GM21526 (cell line): ENCODE measurements at regions not wholly inside any gene's neighbourhood (a gene's known extent, or its start where the extent isn't known, plus 50 kb on each side); places are given as distances from the start of the nearest gene placed in this dataset.

ENCODE experiments used
- ATAC-seq: cut with Tn5 transposase; IDR thresholded peaks from one replicate; pipeline ENCODE4 v1.9.1; 2021; ENCODE audit warnings: moderate library complexity; ENCODE audit not compliant: unreplicated experiment, low FRiP score

GRCh38 chr16:50938932-50939331 is 197.0 kb downstream of the CYLD start:
- ATAC-seq: no peak

DNA sequence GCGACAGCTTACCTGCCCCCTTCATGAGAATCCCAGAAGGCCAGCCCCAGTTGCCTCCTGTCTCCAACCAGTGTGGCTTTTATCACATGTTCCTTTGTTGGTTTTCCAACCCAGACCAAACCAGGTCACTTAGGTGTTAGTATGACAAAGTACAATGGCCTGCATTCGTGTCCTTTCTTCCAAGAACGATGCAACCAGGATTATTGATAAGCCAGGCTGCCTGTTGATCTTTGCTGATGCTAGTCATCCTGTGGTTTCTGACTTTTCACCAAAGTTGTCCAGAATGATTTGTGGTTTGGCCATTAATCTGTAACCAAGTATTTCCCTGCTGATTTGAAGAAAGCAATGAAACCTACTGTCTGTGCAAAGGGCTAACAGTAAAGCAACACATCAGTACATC is 191.4 kb downstream of the CYLD start:
- no peak for ATAC-seq

DNA sequence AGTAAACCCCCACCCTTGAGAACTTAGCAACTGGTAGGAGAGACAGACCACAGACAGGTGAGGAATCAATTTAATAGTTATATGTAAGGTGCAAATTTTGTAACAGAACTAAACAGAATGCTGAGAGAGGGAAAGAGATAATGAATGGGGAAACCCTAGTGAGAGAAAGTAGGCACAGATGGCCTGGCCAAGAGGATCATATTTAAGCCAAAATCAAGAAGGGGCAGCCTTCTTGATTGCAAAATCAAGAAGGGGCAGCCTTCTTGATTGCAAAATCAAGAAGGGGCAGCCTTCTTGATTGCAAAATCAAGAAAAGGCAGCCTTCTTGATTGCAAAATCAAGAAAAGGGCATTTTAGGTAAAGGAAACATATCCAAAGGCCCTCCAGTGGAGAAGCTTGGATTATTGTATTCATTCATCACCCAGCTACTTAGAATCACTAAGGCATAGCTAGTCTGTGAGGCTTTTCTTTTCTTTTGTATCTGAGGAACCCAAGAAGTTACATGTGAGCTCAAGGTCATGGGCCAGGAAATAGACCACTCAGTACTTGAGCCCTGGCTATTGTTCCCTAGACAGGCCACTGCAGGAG is 190.6 kb downstream of the CYLD start:
- no peak for ATAC-seq

GRCh38 chr16:50928065-50928464 is 186.2 kb downstream of the CYLD start:
- no peak for ATAC-seq

GRCh38 chr16:50925758-50926357 is 184.0 kb downstream of the CYLD start:
- no peak for ATAC-seq

DNA sequence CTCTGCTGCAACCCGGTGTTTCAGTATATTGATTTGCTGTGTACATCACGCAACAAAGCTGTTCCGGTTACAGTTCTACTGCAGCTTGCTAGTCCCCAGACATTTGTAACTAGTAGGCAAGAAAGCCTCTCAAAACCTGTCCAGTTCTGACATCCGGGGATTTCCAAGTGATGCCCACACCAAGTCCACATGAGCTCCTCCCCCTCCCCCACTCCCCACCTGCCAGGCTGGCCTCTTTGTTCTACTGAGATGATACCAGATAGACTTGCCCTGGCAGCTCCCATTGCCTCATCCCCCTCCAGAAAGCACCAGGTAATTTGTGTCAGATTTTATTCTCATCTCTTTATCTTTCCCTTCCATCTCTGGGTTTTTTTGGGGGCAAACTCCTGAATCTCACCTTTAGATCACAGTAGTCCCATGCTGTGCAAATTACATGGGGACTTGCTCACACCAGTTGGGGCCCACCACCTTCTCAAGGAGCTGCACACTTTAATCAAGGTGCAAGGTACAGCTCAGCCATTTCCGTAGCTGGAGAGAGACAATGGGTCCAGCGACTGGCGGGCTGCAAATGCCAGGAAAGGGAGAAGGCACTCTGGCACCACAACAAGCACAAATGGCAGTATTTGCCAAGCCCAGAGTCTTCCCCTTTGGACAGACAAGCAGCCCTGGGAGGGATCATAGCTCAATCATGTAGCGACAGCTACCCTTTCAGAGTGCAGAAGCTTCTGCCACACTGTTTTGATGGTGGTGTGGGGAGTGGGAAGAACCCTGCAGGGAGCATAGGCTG is 183.1 kb downstream of the CYLD start:
- ATAC-seq: no peak

DNA sequence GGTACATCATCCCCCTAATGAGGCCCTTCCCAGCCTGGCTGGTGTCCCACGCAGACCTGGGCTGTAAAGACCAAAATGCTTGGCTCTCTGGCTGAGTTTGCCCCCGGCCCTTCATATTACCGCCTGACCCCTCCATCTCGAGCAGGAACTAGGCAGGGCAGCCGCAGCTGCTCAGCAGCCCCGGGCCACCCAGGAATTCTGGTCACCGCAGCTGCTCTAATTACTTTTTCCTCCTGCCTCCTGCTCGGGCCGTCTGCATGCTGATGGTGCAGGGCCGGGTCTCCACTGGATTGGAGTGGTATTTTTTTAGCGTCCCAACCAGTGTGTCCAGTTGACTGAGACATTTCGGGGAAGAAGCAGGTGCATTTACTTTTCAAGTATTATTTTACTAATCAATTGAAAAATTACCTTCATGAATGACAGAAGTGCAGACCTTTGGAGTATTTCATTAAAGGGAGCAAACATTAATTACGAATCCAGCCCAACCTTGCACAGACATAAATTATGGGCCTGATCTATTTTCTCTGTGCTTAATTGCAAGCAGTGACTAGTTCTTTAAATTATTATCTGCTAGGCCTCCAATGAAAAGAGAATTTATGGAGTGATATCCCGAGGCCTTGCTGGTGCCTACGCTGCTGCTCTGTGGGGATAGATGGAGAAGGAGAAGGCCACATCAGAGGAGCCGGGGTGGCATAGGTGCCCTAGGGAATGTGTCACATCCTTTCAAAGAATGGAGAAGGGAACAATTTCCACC is 176.2 kb downstream of the CYLD start:
- ATAC-seq: no peak

DNA sequence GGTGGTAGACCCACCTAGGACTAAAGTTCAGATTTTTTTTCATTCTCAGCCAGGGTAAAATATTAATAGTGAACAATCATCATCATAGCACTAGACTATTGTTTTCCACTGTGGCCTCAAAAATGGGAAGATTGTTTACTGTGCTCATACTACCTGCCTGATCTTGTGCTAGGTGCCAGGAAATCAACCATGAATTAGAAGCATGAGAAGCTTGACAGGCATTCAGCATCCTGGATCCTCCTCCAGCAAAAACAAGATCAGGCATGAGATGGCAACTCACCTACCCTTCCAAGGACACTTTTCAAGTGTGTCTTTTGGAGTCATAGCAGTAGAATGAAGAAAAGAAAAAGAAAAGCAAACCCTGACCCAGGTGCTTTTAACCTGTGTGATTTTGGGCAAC is 174.2 kb downstream of the CYLD start:
- ATAC-seq: no peak

DNA sequence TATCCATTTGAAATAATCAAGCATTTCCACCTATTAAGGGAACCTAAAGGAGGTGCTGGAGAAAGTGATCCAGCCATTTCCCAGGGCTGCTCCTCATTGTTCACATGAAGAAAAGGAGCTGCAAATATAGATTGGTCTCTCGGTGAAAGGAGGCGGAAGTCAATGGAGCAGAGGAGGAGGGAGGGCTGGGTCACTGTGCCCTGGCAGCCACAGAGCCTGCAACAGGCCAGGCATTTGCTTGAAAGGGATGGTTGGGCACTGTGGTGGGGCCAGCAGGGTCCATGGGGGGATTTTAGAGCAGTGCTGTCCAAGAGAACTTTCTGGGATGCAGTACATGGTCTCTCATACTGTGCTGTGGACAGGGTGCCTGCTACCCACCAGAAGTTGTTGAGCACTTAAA is 173.2 kb downstream of the CYLD start:
- ATAC-seq: no peak

DNA sequence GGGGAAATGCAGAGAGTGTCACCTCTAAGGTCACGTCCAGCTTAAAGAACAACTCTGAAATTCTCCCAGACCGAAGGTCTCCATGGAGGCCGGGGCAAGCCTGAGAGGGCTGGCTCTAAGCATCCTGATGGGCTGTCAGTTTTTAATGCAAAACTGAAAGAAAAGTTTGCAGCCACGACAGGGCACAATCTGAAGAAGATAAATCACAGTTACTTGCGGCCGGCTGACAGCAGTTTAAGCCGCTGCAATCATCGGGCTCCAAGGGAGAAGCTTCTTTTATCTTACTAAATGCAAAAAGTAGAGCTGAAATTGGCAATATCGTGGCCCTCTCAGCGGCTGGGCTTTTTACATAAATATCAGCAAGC is 168.8 kb downstream of the CYLD start:
- no peak for ATAC-seq

GRCh38 chr16:50909831-50910735 is 168.2 kb downstream of the CYLD start:
- ATAC-seq: no peak

GRCh38 chr16:50908468-50908867 is 166.6 kb downstream of the CYLD start:
- no peak for ATAC-seq

DNA sequence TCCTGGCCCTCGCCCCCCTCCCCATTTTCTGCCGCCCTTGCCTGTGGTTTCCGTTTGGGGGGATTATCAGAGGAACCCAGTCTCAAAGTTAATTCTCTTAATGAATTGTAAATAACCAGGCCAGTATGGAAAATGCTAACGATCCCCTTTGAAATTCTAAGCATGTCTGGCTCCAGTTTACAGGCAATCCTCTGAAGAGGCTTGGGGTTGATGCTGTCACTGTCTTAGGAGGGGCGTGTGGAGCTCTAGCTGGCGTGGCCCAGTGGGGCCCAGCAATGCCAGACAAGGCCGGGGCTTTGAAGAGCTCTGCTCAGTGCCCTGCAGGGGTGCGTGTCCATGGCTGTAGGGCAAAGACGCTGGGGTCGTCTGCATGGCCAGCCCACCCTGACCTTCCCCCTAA is 164.6 kb downstream of the CYLD start:
- no peak for ATAC-seq

- no peak for ATAC-seq
Measured at GRCh38 chr16:50902457-50902856, 160.6 kb downstream of the CYLD start.

GRCh38 chr16:50901062-50901461 is 159.2 kb downstream of the CYLD start:
- ATAC-seq: no peak

DNA sequence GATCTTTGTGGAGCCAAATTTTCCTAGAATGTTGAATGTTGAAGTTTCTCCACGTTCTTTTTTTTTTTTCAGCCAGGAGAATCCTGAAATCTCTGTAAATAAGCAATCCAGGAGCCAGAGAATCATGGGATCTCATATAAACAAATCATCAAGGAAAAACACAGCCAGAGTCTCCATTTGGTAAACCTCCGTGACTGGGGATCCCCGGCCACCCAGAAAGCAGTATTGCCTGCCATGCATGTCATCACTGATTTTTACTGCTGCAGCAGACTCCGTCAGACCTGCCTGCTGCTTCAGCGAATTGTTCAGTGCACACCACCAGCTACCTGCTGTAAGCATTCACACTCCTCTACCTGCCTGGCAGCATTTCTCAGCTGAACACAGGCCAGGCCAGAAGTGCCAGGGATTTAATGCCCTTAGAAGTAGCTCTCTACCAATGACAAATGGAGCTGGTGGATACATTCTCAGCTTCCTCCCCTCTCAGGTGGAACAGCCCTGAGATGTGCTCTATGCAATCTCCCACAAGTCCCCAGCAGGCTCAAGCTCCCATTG is 158.6 kb downstream of the CYLD start:
- ATAC-seq: no peak

DNA sequence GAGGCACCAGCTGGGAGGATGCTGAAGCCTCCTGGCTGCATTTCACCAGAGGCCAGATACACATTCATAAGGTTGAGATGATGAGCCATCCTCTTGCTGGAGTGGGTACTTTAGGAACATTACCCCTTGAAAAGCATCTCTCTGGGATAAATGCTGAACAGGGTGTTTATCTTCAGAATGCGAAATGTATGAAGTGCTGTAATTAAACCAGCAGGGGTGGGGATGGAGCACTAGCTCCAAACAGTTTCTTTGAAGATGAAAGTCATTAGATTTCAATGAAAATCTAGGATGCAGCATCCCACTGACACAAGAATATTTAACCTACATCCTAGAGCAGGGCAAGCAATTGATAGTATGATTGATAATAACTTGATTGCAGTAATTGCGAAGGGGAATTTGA is 158.1 kb downstream of the CYLD start:
- no peak for ATAC-seq

DNA sequence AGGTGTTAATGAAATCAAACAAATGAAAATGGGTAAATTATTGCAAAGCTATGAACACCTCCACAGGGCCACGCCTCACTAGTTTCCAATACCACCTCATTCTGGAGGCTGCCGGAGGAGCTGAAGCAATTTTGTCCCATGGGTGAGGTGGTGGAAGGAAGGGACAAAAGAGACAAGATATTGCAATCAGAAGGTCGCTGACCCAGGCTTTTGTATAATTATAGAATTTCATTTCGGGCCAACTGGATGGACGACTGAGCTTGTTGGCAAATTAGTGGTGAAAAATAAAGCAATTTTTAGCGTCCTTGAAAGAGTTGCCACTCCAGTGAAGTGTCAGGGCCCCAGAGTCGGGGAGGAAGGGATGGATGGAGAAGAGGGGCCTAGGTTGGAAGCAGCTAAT is 147.9 kb downstream of the CYLD start:
- no peak for ATAC-seq

DNA sequence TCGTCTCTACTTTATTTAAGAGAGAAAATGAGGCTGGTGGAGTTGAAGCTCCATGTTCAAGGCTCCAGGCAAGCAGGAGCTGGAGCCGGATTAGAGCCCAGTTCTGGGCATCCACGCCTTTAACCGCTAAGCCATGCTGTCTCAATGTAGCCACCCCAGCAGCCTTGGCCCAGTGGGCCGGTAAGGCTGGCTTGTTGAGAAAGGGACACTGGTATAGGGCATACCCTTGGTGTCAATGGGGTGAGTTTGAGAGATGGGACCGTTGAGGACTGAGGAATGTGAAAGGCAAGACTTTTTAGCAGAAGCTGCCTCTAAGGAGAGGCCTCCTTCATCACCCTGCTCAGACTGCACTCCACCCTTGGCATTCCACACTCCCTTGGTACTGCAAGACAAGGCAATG is 147.4 kb downstream of the CYLD start:
- ATAC-seq: no peak
